HG02759 (cell line): ENCODE measurements at regions not wholly inside any gene's neighbourhood (a gene's known extent, or its start where the extent isn't known, plus 50 kb on each side); places are given as distances from the start of the nearest gene placed in this dataset.

Experiments
- ATAC-seq: cut with Tn5 transposase; IDR thresholded peaks from one replicate; pipeline ENCODE4 v1.9.1; 2021; ENCODE audit warnings: mild to moderate bottlenecking, moderate library complexity; ENCODE audit not compliant: unreplicated experiment

DNA sequence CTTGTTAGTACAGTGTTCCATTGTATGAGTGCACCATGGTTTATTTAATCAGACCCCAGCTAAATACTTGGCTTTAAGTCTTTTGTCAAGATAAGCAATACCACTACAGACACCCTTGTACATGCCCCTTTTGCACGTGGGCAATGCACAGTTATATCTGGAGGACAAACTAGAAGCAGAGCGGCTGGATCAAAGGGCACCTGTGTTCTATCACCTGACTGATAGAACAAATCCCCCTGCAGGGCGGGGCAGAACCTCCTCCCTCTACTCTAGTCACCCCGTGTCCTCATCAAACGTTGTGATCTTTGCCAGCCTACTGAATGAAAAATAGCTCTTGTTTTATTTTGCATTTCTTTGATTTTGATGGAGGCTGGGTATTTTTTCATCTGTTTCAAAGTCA, 314.9 kb downstream of the TLE3 start:
- no peak for ATAC-seq

DNA sequence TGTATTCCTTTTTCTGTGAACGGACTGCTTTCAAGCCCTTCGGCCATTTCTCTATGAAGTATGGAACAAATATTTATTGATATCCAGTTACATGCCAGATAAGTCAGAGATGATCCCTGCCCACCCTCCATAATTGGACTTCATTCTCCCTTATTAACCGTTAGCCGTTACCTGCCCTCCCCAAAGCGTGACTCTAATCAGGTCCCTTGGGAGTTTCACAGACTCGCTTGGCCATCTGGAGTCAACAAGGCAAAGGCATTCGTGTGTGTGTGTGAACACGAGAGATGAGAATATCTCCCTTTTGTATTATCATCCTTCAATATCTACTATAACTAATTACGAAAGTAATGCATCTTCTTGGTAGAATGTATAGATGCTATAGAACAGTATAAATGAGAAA, 314.5 kb downstream of the TLE3 start:
- ATAC-seq: no peak

DNA sequence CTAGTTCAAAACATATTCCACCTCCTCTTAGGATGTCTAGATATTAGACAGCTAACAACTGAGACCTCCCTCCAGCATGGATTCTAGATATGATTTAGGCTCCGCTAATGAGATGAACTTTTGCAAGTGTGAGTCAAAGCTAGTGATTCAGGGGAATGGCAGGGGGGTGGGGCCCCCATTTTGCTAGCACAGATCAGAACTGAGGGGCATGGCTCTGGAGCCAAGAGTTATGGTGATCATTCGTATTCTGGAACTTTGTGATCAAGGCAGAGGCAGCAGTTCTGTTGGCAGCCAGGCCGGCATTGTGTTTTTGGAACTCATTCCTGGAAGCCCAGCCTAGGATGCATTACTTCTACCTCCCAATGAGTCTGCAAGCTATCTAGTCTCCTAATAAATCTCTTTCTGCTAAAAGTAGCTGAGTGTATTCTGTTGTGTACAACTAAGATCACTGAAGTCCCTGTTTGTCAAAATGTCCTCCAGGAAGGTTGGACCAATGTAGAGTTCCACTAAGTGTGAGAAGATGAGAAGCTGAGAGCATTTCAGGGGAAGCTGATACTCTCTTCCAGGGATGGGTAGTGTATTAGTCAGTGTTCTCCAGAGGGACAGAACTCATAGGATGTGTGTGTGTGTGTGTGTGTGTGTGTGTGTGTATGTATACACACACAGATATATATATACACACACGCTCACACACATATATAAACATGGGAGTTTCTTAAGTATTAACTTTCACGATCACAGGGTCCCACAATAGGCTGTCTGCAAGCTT, 312.7 kb downstream of the TLE3 start:
- no peak for ATAC-seq

DNA sequence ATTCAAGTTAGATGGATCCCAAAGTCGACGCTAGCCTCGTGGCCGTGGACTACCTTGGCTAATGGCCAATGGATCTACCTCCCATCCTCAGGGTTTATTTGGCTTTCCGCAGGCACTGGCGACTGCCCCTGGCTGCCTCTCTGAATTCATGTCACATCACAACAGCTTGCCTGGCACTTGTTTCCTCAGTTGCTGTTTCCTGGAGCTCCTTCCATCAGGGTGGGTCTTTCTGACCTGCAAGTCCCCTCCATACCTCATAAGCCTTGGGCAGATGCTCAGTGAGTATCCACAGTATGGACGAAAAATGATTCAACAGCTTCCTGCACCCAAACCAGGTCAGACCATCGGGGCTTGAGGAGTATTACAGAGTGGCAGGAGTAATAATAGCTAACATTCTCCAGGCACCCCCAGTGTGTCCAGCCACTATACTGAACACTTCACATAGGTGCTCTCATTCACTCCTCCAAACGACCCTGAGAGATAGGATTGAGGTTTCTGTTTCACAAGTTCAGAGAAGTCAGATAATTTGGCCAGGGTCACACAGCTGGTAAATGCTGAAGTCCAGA, 311.5 kb downstream of the TLE3 start:
- ATAC-seq: no peak

DNA sequence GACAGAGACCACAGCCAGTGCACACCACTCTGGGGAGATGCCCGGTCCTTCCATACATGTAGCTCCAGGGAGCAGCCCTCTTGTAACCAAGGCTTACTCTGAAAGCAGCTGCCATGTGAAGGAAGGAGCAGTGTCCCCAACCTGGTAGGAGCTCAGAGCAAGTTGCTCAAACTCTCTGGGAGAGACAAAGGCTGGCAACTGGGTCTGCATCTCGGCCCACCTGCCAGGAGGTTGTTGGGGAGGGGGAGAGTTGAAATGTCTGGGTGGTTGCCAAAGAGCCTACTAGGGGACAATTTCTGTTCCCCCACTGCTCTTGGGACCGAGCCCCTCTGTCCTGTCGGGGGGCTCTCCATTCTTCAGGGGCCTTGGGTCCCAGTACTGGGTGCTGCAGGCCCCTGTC, 309.9 kb downstream of the TLE3 start:
- no peak for ATAC-seq

DNA sequence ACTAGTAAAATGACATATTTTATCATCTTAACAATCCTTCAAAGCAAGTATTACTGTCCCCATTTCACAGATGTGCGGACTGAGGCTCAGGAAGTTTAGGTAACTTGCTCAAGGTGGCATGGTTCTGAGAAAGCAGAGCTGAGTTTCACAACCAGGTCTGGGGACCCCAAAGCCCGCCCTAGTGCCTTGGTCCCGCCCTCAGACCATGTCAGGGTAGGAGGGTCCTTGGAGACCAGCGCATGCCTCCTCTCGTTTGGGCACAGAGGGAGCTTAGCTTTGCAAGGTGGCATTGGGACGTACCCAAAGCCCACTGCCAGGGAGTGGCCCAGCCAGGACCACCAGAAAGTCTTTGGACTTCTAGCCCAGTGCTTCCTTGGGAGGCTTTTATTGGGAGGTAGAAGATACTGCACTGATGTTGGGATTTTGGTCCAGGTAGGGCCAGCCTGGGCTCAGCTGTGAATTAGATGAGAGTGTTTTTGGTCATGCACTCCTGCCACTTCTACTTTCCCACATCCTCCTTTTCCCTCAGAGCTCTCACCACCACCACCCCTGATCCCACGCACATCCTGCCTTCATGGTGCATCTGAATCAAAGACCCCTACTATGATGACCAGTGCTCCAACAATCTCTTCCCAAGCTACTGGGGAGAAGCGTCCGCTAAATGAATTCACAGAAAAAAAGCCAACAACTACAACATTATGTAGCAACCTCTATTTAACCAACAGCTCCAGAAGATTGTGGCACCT, 307.9 kb downstream of the TLE3 start:
- ATAC-seq: no peak

GRCh38 chr15:69790632-69791031, 307.1 kb downstream of the TLE3 start:
- ATAC-seq: no peak

DNA sequence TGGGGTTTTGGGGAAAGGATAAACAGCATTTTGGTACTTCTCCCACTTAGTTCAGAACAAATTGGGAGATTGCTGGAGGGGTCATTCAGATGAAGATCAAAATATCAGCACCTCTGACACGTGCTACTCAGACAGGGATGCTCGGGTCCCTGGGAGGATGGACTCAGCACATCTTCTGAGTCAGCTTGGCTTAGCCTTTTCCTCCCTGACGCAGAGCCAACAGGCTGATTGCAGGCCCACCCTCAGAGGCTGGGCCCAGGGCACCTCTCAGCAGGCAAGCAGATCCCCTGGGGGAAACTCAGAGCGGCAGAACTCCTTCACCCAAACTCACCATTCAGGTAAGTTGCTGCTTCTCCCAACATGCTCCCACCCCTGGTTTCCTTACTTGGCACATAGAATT, 304.9 kb downstream of the TLE3 start:
- ATAC-seq: no peak

DNA sequence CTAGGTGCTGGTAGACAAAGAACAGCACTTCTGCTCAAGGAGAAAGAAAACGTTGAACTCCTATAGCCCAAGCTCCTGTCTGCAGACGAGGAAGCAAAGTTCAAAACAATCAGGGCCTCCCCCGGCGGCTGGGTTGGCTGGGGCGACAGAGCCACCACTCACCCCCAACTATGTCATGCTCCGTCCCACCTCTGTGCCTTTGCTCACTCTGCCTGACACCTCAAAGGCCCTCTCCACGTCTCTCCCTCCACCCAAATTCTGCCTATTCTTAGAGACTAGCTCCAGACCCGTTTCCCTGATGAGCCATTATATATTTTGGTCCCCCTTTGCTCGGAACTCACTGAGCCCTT, 304.3 kb downstream of the TLE3 start:
- no peak for ATAC-seq

- ATAC-seq: no peak
These were observed 303.8 kb downstream of the TLE3 start for GRCh38 chr15:69793781-69794451.

GRCh38 chr15:69794645-69795469, 302.9 kb downstream of the TLE3 start:
- ATAC-seq: no peak

DNA sequence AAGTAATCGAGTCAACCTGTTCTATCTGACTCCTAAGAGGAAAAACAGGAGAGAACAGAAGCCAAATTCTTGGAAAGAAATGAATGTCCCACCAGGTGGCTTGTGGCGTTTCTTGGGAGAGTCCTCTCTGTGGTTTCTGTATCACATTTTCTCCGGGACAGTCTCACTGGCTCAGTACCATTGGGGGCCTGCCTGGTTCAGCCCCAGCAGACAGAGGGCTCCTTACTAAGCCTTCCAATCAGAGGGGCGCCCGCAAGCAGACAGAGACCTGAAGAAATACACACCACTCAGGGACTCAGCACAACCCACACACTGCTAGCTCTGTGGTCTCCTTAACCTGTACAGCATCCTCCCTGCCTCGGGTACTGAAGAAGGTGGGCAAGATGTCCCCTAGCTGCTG, 302.1 kb downstream of the TLE3 start:
- ATAC-seq: no peak

DNA sequence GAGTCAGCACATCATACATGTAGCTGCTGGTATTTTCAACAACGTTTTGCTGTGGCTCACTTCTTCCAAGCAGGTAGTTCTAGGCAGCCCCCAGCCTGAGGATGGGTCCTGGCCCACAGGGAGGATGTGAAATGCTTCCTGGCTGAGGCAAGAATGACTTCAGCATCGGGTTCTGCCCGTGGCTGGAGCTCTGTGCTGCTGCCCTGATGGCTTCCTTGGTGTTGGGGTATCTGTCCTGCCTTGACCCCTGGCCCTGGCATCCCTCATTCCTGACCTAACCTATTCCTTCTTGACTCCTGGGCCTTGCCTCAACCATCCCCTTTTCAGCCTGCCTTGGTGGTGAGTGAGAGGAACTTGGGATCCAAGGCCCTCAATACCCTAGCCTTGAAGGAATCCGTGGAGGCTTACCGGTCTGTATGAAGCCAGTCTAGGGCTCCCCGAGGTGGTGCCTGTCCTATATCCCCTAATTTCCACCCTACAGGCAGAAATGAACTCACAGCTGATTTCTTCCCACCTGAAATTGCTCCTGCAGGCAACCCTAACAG, 300.6 kb downstream of the TLE3 start:
- no peak for ATAC-seq

- no peak for ATAC-seq
These were observed 300.1 kb downstream of the TLE3 start for GRCh38 chr15:69797615-69798014.

DNA sequence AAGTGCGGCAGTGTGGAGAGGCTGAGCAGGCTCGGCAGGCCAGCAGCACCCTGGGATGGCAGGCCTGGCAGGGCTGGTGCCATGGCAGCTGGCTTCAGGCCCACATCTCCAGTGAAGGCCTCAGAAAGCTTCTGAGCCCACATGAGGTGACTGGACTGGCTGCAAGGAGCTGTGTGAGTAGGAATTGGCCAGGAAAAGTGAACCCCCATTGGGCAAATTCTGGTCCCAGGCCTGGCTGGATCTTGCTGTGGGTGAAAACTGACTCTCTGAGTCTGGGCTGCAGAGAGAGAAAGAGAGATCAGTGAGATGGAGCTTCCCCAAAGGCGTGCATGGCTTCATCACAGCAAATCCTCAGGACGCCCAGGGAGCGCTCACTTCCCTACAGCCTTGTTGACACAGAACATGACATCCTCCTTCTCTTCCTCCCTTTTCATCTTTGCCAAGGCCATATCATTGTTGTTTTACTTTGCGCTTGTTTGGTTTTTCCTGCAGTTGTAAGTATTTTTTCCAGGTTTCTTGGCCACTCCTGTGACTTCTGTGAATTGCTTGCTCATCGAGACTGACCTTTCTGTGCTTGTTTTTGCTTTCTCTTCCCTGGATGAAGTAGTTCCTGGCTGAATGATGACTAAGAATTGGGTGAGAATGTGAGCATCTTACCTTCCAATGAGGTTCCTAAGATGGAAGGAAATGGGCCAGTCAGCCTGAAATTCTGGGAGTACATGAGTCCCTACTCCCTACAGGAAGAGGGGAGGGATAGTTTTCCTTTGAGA, 299.1 kb downstream of the TLE3 start:
- ATAC-seq: no peak

GRCh38 chr15:69801144-69801543, 296.6 kb downstream of the TLE3 start:
- ATAC-seq: no peak

DNA sequence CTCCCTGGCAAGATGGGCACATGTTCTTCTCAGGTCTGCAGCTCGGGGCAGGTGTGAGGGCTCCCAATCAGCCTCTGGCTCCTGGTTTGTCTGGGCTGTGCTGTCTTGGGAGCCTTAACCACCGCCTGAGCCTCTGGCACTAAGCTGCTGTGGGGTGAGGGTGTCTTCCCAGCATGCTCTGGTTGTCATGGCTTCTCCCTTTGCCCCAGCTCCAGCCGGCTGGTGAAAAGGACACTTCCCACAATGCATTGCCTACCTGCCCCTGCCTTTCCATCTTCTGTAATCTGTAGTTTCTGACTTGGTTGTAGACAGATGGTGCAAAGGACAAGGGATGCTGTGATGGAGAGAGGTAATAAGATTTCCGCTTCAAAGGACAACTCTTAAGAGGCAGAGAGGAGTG, 295.3 kb downstream of the TLE3 start:
- no peak for ATAC-seq

DNA sequence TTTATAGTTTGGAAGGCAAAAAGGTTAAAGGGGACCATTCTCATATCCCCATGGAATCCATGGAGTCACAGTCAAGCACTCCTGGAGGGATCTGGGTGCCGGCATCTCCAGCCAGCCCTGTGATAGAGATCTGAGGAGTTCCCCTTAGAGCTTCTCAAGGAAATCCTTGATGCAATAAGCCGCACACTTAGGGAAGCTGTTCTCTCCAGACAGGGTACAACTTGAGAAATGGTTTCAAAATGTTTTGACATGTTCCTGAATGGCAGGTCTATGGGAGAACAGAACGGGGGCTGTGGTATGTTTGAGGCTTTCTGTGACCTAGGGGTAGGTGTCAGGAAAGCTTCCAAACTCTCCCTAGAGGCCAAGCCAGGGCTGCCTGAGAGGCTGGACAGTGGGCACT, 292.9 kb downstream of the TLE3 start:
- no peak for ATAC-seq

GRCh38 chr15:69805248-69805953, 292.3 kb downstream of the TLE3 start:
- ATAC-seq: no peak
